NK-92 treated with Interleukin-12 subunit alpha and Interleukin-12 subunit beta, amount 100 ng/mL, for 24 hours (cell line): ENCODE measurements at regions not wholly inside any gene's neighbourhood (a gene's known extent, or its start where the extent isn't known, plus 50 kb on each side); places are given as distances from the start of the nearest gene placed in this dataset.
"Not testable (repeated sequence)": the region's sequence is repeated elsewhere in the genome, so short reads cannot be mapped to it uniquely, and the experiment has no call there.

Experiments
- DNase-seq: peaks from one replicate; lab custom pipeline; 2025; lab: John Stamatoyannopoulos, UW

- no peak for DNase-seq
Observed at GRCh38 chr13:75178436-75178835, 303.5 kb downstream of the TBC1D4 start.

- DNase-seq = no peak
Observed at GRCh38 chr13:75175575-75175974, 306.4 kb downstream of the TBC1D4 start.

GRCh38 chr13:75175097-75175496 lies 306.9 kb downstream of the TBC1D4 start:
- DNase-seq = not testable (repeated sequence)

- no peak for DNase-seq
Observed at GRCh38 chr13:75174481-75174880, 307.5 kb downstream of the TBC1D4 start.

- DNase-seq = no peak
Observed at GRCh38 chr13:75173457-75174356, 308.3 kb downstream of the TBC1D4 start.

GRCh38 chr13:75170311-75170710 lies 311.7 kb downstream of the TBC1D4 start:
- no peak for DNase-seq

- DNase-seq = no peak
Observed at GRCh38 chr13:75165543-75166230, 316.3 kb downstream of the TBC1D4 start.

GRCh38 chr13:75161804-75162203 lies 320.2 kb downstream of the TBC1D4 start:
- DNase-seq = no peak

- no peak for DNase-seq
Observed at GRCh38 chr13:75160984-75161383, 321.0 kb downstream of the TBC1D4 start.

GRCh38 chr13:75154331-75154730 lies 327.6 kb downstream of the TBC1D4 start:
- DNase-seq = no peak

- no peak for DNase-seq
Observed at GRCh38 chr13:75153834-75154233, 328.1 kb downstream of the TBC1D4 start.

- peak; percentile 10 for DNase-seq
Observed at GRCh38 chr13:75153386-75153785, 328.6 kb downstream of the TBC1D4 start.

GRCh38 chr13:75151081-75151643 lies 330.8 kb downstream of the TBC1D4 start:
- no peak for DNase-seq

- no peak for DNase-seq
Observed at GRCh38 chr13:75149776-75150175, 332.2 kb downstream of the TBC1D4 start.

- DNase-seq = no peak
Observed at GRCh38 chr13:75147946-75148345, 334.0 kb downstream of the TBC1D4 start.

GRCh38 chr13:75146436-75146835 lies 335.5 kb downstream of the TBC1D4 start:
- DNase-seq = no peak

GRCh38 chr13:75145927-75146326 lies 336.0 kb downstream of the TBC1D4 start:
- no peak for DNase-seq

GRCh38 chr13:75139291-75139690 lies 342.7 kb downstream of the TBC1D4 start:
- no peak for DNase-seq

GRCh38 chr13:75137911-75138571 lies 343.9 kb downstream of the TBC1D4 start:
- no peak for DNase-seq

- DNase-seq = no peak
Observed at GRCh38 chr13:75136151-75136550, 345.8 kb downstream of the TBC1D4 start.

GRCh38 chr13:75135325-75135825 lies 346.6 kb downstream of the TBC1D4 start:
- no peak for DNase-seq
